Astrocyte (in vitro differentiated cells and primary cell): ENCODE measurements at regions not wholly inside any gene's neighbourhood (a gene's known extent, or its start where the extent isn't known, plus 50 kb on each side); places are given as distances from the start of the nearest gene placed in this dataset.

ENCODE experiments used
- EZH2 ChIP-seq: IDR thresholded peaks from 2 replicates; pipeline ENCODE4 v1.6.1; 2012; ENCODE audit warnings: mild to moderate bottlenecking, low read length, inconsistent platforms; ENCODE audit not compliant: insufficient read depth
- TF ChIP-seq, protein P1 (sequence below): IDR thresholded peaks from 2 replicates; pipeline ENCODE4 v1.5.1; 2011; ENCODE audit warnings: low read depth, mild to moderate bottlenecking, inconsistent platforms, low read length, moderate library complexity; ENCODE audit not compliant: insufficient read depth

DNA sequence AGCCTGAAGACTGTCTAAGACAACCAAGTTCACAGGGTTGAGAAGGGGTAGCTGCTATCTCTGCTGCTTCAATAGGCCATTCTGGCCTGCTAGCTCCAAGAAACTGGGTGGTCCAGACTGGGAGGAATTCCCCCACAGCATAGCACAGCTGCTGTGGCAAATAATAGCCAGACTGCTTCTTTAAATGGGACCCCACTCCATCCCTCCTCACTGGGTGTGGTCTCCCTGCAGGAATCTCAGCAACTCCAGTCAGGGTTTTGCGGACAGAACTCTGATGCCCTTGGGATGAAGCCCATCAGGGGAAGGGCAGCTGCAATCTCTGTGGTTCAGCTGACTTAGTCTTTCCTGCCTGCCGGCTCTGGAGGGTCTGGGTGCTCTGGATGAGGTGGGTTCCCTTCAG lies 1018.6 kb upstream of the DIAPH2 start:
- TF ChIP-seq, protein P1, sequence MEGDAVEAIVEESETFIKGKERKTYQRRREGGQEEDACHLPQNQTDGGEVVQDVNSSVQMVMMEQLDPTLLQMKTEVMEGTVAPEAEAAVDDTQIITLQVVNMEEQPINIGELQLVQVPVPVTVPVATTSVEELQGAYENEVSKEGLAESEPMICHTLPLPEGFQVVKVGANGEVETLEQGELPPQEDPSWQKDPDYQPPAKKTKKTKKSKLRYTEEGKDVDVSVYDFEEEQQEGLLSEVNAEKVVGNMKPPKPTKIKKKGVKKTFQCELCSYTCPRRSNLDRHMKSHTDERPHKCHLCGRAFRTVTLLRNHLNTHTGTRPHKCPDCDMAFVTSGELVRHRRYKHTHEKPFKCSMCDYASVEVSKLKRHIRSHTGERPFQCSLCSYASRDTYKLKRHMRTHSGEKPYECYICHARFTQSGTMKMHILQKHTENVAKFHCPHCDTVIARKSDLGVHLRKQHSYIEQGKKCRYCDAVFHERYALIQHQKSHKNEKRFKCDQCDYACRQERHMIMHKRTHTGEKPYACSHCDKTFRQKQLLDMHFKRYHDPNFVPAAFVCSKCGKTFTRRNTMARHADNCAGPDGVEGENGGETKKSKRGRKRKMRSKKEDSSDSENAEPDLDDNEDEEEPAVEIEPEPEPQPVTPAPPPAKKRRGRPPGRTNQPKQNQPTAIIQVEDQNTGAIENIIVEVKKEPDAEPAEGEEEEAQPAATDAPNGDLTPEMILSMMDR: no peak
- TF ChIP-seq EZH2: no peak
